ENCODE measurements at regions not wholly inside any gene's neighbourhood (a gene's known extent, or its start where the extent isn't known, plus 50 kb on each side); places are given as distances from the start of the nearest gene placed in this dataset.

GRCh38 chr5:96113170-96113939, 151.7 kb upstream of the ELL2 start:
- POLR2A ChIA-PET (ENCODE audit: low non-redundant PET): no interaction called here
- H3K4me3 ChIP-seq (ENCODE audit: low read depth, low read length, poor library complexity, severe bottlenecking): no peak overlapping the region
- no peaks in the 10 kb centered on the region for H3K4me1 ChIP-seq (ENCODE audit: insufficient read depth, low read length, poor library complexity, severe bottlenecking)
- intact Hi-C loops (cut with micrococcal nuclease; ENCODE audit: unreplicated experiment): no loop called here
- TF ChIP-seq EZH2 (IDR thresholded peaks at IDR 0.05; ENCODE audit: borderline replicate concordance, low read depth, low read length, poor library complexity, severe bottlenecking): no peak
- TF ChIP-seq CTCF (conservative IDR thresholded peaks at IDR 0.05; ENCODE audit: low read depth, low read length): no peak
- H3K9me3 ChIP-seq (ENCODE audit: low read depth, low read length, poor library complexity, severe bottlenecking): no peaks in the 10 kb centered on the region
- H3K27me3 ChIP-seq (replicated peaks; ENCODE audit: insufficient read depth, low read depth, low read length, poor library complexity): no peaks in the 10 kb centered on the region
- DNase-seq (ENCODE audit: low spot score): no peak
- BruUV-seq (replicated peaks): no TSS peak
- no peak overlapping the region for H3K27ac ChIP-seq (ENCODE audit: low read depth, low read length, poor library complexity, severe bottlenecking)
- CTCF ChIA-PET: no interaction called here
- no peaks in the 10 kb centered on the region for H3K36me3 ChIP-seq (ENCODE audit: insufficient read depth, low read length, poor library complexity, severe bottlenecking)

- no peak overlapping the region for H3K27ac ChIP-seq (ENCODE audit: low read depth, low read length, poor library complexity, severe bottlenecking)
- TF ChIP-seq CTCF (conservative IDR thresholded peaks at IDR 0.05; ENCODE audit: low read depth, low read length) (no peak), EZH2 (IDR thresholded peaks at IDR 0.05; ENCODE audit: borderline replicate concordance, low read depth, low read length, poor library complexity, severe bottlenecking) (no peak)
- DNase-seq (ENCODE audit: low spot score): no peak
- no peaks in the 10 kb centered on the region for H3K9me3 ChIP-seq (ENCODE audit: low read depth, low read length, poor library complexity, severe bottlenecking)
- no peak overlapping the region for H3K4me3 ChIP-seq (ENCODE audit: low read depth, low read length, poor library complexity, severe bottlenecking)
- no peaks in the 10 kb centered on the region for H3K4me1 ChIP-seq (ENCODE audit: insufficient read depth, low read length, poor library complexity, severe bottlenecking)
- ChIA-PET POLR2A (ENCODE audit: low non-redundant PET) (no interaction called here), CTCF (no interaction called here)
- no TSS peak for BruUV-seq (replicated peaks)
- no peaks in the 10 kb centered on the region for H3K36me3 ChIP-seq (ENCODE audit: insufficient read depth, low read length, poor library complexity, severe bottlenecking)
- intact Hi-C loops (cut with micrococcal nuclease; ENCODE audit: unreplicated experiment): no loop called here
- no peaks in the 10 kb centered on the region for H3K27me3 ChIP-seq (replicated peaks; ENCODE audit: insufficient read depth, low read depth, low read length, poor library complexity)
Measured at GRCh38 chr5:96112703-96113102, 151.1 kb upstream of the ELL2 start.

GRCh38 chr5:96112123-96112670, 150.5 kb upstream of the ELL2 start:
- TF ChIP-seq CTCF (conservative IDR thresholded peaks at IDR 0.05; ENCODE audit: low read depth, low read length) (no peak), EZH2 (IDR thresholded peaks at IDR 0.05; ENCODE audit: borderline replicate concordance, low read depth, low read length, poor library complexity, severe bottlenecking) (no peak)
- H3K27ac ChIP-seq (ENCODE audit: low read depth, low read length, poor library complexity, severe bottlenecking): no peak overlapping the region
- H3K27me3 ChIP-seq (replicated peaks; ENCODE audit: insufficient read depth, low read depth, low read length, poor library complexity): no peaks in the 10 kb centered on the region
- no peaks in the 10 kb centered on the region for H3K36me3 ChIP-seq (ENCODE audit: insufficient read depth, low read length, poor library complexity, severe bottlenecking)
- intact Hi-C loops (cut with micrococcal nuclease; ENCODE audit: unreplicated experiment): no loop called here
- no peak for DNase-seq (ENCODE audit: low spot score)
- CTCF ChIA-PET: no interaction called here
- H3K4me3 ChIP-seq (ENCODE audit: low read depth, low read length, poor library complexity, severe bottlenecking): no peak overlapping the region
- POLR2A ChIA-PET (ENCODE audit: low non-redundant PET): no interaction called here
- H3K9me3 ChIP-seq (ENCODE audit: low read depth, low read length, poor library complexity, severe bottlenecking): no peaks in the 10 kb centered on the region
- BruUV-seq (replicated peaks): no TSS peak
- no peaks in the 10 kb centered on the region for H3K4me1 ChIP-seq (ENCODE audit: insufficient read depth, low read length, poor library complexity, severe bottlenecking)
